Loucy (cell line): ENCODE measurements at regions not wholly inside any gene's neighbourhood (a gene's known extent, or its start where the extent isn't known, plus 50 kb on each side); places are given as distances from the start of the nearest gene placed in this dataset.

Experiments used
- H2AFZ ChIP-seq: fragments of 200-600 bp; sonication (generic); 2 replicates; pipeline ENCODE4 v1.6.0; 2016; ENCODE audit warnings: antibody characterized with exemption, mild to moderate bottlenecking, low read length, moderate library complexity
- H3F3A ChIP-seq: fragments of 200-600 bp; 2 replicates; pipeline ENCODE4 v1.6.0; 2016; ENCODE audit warnings: antibody characterized with exemption, low read depth, mild to moderate bottlenecking
- H3K27me3 ChIP-seq: fragments of 200-600 bp; sonication (generic); 2 replicates; pipeline ENCODE4 v1.6.1; 2014; ENCODE audit warnings: low read length, mild to moderate bottlenecking; ENCODE audit not compliant: insufficient read depth, poor library complexity, severe bottlenecking
- H3K36me3 ChIP-seq: fragments of 200-600 bp; sonication (generic); 2 replicates; pipeline ENCODE4 v1.6.1; 2016; ENCODE audit warnings: low read length; ENCODE audit not compliant: insufficient read depth
- H3K4me1 ChIP-seq: fragments of 200-600 bp; sonication (generic); 2 replicates; pipeline ENCODE4 v1.5.1; 2014; ENCODE audit warnings: low read length, mild to moderate bottlenecking; ENCODE audit not compliant: insufficient read depth, poor library complexity, severe bottlenecking
- H3K4me2 ChIP-seq: fragments of 200-600 bp; sonication (generic); 2 replicates; pipeline ENCODE4 v1.6.0; 2014; ENCODE audit warnings: antibody characterized with exemption, low read length, low read depth, mild to moderate bottlenecking; ENCODE audit not compliant: poor library complexity, severe bottlenecking
- H3K4me3 ChIP-seq: fragments of 200-600 bp; sonication (generic); 2 replicates; pipeline ENCODE4 v1.5.1; 2014; ENCODE audit warnings: low read length, mild to moderate bottlenecking, mixed read lengths; ENCODE audit not compliant: poor library complexity, severe bottlenecking
- H3K79me2 ChIP-seq: fragments of 200-600 bp; sonication (generic); 2 replicates; pipeline ENCODE4 v1.6.1; 2014; ENCODE audit warnings: low read length; ENCODE audit not compliant: insufficient read depth
- H3K9ac ChIP-seq: fragments of 200-600 bp; sonication (generic); 2 replicates; pipeline ENCODE4 v1.6.0; 2014; ENCODE audit warnings: mild to moderate bottlenecking, low read depth, low read length, moderate library complexity; ENCODE audit not compliant: poor library complexity, severe bottlenecking
- H3K9me2 ChIP-seq: fragments of 200-600 bp; sonication (generic); replicated peaks from 2 replicates; pipeline ENCODE4 v1.6.1; 2016; ENCODE audit warnings: low read depth, low read length, mixed read lengths
- H3K9me3 ChIP-seq: fragments of 200-600 bp; sonication (generic); 2 replicates; pipeline ENCODE4 v1.6.1; 2014; ENCODE audit warnings: mild to moderate bottlenecking, antibody characterized with exemption, low read length, low read depth; ENCODE audit not compliant: insufficient read depth
- H4K20me1 ChIP-seq: fragments of 200-600 bp; sonication (generic); 2 replicates; pipeline ENCODE4 v1.6.0; 2014; ENCODE audit warnings: antibody characterized with exemption, low read length, mild to moderate bottlenecking; ENCODE audit not compliant: insufficient read depth, poor library complexity, severe bottlenecking
- EZH2phosphoT487 ChIP-seq: fragments of 200-600 bp; IDR thresholded peaks from 2 replicates; pipeline ENCODE4 v1.6.1; 2018; ENCODE audit warnings: antibody characterized with exemption, mild to moderate bottlenecking, moderate library complexity, borderline replicate concordance
- TF ChIP-seq, protein P1 (sequence below): fragments of 200-600 bp; sonication (generic); conservative IDR thresholded peaks from 2 replicates; pipeline ENCODE4 v1.5.1; 2014; ENCODE audit warnings: mild to moderate bottlenecking, antibody characterized with exemption, low read length

DNA sequence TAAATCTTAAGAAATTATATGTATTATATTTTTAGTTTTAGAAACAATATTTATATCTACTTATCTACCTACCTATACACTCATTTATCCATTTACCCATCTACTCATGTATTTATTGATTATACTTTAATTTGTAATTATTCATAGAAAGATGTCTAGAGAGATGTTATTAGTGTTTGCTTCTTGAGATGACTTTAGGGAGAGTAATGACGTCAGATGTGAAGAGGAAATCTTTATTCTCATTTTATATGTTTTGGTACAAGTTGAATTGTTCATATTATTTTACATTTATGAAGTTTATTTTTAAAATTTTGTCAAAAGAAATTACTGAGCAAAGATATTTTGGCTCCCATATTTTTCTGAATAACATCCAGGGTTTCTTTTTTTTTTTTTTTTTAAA is 271.3 kb upstream of the SLC8A1 start:
- no peaks in the 10 kb centered on the region for H3K79me2 ChIP-seq
- no peak overlapping the region for H3K4me2 ChIP-seq
- no peaks in the 10 kb centered on the region for H3K4me1 ChIP-seq
- TF ChIP-seq, protein P1, sequence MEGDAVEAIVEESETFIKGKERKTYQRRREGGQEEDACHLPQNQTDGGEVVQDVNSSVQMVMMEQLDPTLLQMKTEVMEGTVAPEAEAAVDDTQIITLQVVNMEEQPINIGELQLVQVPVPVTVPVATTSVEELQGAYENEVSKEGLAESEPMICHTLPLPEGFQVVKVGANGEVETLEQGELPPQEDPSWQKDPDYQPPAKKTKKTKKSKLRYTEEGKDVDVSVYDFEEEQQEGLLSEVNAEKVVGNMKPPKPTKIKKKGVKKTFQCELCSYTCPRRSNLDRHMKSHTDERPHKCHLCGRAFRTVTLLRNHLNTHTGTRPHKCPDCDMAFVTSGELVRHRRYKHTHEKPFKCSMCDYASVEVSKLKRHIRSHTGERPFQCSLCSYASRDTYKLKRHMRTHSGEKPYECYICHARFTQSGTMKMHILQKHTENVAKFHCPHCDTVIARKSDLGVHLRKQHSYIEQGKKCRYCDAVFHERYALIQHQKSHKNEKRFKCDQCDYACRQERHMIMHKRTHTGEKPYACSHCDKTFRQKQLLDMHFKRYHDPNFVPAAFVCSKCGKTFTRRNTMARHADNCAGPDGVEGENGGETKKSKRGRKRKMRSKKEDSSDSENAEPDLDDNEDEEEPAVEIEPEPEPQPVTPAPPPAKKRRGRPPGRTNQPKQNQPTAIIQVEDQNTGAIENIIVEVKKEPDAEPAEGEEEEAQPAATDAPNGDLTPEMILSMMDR = no peak
- TF ChIP-seq EZH2phosphoT487 = no peak
- H4K20me1 ChIP-seq = no peaks in the 10 kb centered on the region
- no peak overlapping the region for H3K9ac ChIP-seq
- H3K27me3 ChIP-seq = no peaks in the 10 kb centered on the region
- H3K9me2 ChIP-seq = no peaks in the 10 kb centered on the region
- H3F3A ChIP-seq = no peaks in the 10 kb centered on the region
- no peaks in the 10 kb centered on the region for H3K36me3 ChIP-seq
- no peak overlapping the region for H3K4me3 ChIP-seq
- H2AFZ ChIP-seq = no peak overlapping the region
- H3K9me3 ChIP-seq = no peaks in the 10 kb centered on the region

DNA sequence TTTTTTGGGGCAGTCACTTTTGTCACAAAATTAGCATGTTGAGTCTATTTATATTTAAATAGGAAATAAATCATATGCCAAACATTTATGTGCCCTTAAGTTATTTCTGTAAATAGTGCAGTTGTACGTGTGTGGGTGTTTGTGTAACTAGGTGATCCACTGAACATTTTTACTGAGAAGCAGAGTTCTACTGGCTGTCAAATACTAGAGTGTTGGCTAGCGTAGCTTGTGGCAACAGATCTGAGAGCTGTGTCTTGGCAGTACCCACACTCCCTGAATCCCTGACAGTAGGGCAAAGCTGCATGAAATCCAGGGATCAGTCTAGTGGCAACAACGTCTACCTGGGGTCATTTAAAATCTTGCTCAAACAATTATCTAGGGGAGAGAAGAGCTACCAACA is 273.1 kb upstream of the SLC8A1 start:
- Histone ChIP-seq H3K79me2 (no peaks in the 10 kb centered on the region), H3K27me3 (no peaks in the 10 kb centered on the region), H3K4me3 (no peak overlapping the region), H3K9ac (no peak overlapping the region), H3K36me3 (no peaks in the 10 kb centered on the region), H2AFZ (no peak overlapping the region), H3K9me3 (no peaks in the 10 kb centered on the region), H3F3A (no peaks in the 10 kb centered on the region), H3K4me2 (no peak overlapping the region), H3K9me2 (no peaks in the 10 kb centered on the region), H3K4me1 (no peaks in the 10 kb centered on the region), H4K20me1 (no peaks in the 10 kb centered on the region)
- TF ChIP-seq, protein P1 = no peak
- TF ChIP-seq EZH2phosphoT487 = no peak

DNA sequence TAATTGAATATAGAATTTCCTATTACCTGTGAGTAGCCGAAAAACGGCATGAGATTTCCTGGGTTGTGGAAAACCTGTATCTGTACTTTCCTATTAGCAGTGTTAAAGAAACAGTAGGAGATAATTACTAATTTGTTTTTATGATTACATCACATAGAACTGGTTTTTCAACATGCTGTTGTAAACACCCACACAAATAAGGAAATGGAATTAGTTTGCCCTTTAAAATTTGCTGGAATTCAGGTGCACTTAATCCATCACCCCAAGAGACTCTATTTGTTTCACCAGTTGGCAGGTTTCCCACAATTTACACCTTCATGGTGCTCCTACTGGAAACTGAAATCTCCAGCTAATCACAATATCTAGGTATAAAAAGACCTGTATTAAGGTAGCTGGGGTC is 274.1 kb upstream of the SLC8A1 start:
- Histone ChIP-seq H3K4me2 (no peak overlapping the region), H3K4me3 (no peak overlapping the region), H3K9me3 (no peaks in the 10 kb centered on the region), H3K79me2 (no peaks in the 10 kb centered on the region), H3K36me3 (no peaks in the 10 kb centered on the region), H3K4me1 (no peaks in the 10 kb centered on the region), H3K9me2 (no peaks in the 10 kb centered on the region), H3K9ac (no peak overlapping the region), H3K27me3 (no peaks in the 10 kb centered on the region), H2AFZ (no peak overlapping the region), H3F3A (no peaks in the 10 kb centered on the region), H4K20me1 (no peaks in the 10 kb centered on the region)
- TF ChIP-seq, protein P1 = no peak
- no peak for TF ChIP-seq EZH2phosphoT487
